SK-N-MC (cell line): ENCODE measurements at regions not wholly inside any gene's neighbourhood (a gene's known extent, or its start where the extent isn't known, plus 50 kb on each side); places are given as distances from the start of the nearest gene placed in this dataset.

Experiments
- EZH2 ChIP-seq: fragments of 200-600 bp; sonication (generic); IDR thresholded peaks from one replicate; pipeline ENCODE4 v1.6.1; 2017; ENCODE audit warnings: antibody characterized with exemption
- POLR2AphosphoS5 ChIP-seq: IDR thresholded peaks from 2 replicates; pipeline ENCODE4 v1.6.1; 2012; ENCODE audit warnings: mild to moderate bottlenecking, low read depth, low read length, borderline replicate concordance

- TF ChIP-seq POLR2AphosphoS5 = no peak
- no peak for TF ChIP-seq EZH2
Observed at GRCh38 chr17:79478051-79478461, 132.8 kb downstream of the RBFOX3 start.
